Subcutaneous abdominal adipose tissue (tissue), 5 donors: ENCODE measurements at regions not wholly inside any gene's neighbourhood (a gene's known extent, or its start where the extent isn't known, plus 50 kb on each side); places are given as distances from the start of the nearest gene placed in this dataset.
"Not testable (repeated sequence)": the region's sequence is repeated elsewhere in the genome, so short reads cannot be mapped to it uniquely, and the experiment has no call there.

Experiments used
- H3K27ac ChIP-seq: one replicate; pipeline ENCODE4 v1.7.0; 2013; ENCODE audit warnings: low read depth, mild to moderate bottlenecking, inconsistent platforms, low read length, moderate library complexity
- H3K27me3 ChIP-seq, 5 donors: one replicate each; pipeline ENCODE4 v1.7.0; 2013; ENCODE audit warnings: low read length in 5 of 5, inconsistent platforms in 1 of 5; ENCODE audit not compliant: control insufficient read depth in 5 of 5, insufficient read depth in 4 of 5
- H3K36me3 ChIP-seq, 5 donors: one replicate each; pipeline ENCODE4 v1.7.0; 2013; ENCODE audit warnings: low read length in 5 of 5; ENCODE audit not compliant: control insufficient read depth in 5 of 5, insufficient read depth in 5 of 5
- H3K4me1 ChIP-seq, 5 donors: one replicate each; pipeline ENCODE4 v1.7.0; 2013; ENCODE audit warnings: low read length in 5 of 5, mild to moderate bottlenecking in 3 of 5, moderate library complexity in 1 of 5; ENCODE audit not compliant: control insufficient read depth in 5 of 5, insufficient read depth in 5 of 5
- H3K4me3 ChIP-seq, 5 donors: one replicate each; pipeline ENCODE4 v1.7.0; 2013; ENCODE audit warnings: low read length in 5 of 5, low read depth in 1 of 5
- H3K9ac ChIP-seq, 5 donors: one replicate each; pipeline ENCODE4 v1.7.0; 2013; ENCODE audit warnings: low read length in 5 of 5, mild to moderate bottlenecking in 4 of 5, moderate library complexity in 3 of 5
- H3K9me3 ChIP-seq, 5 donors: one replicate each; pipeline ENCODE4 v1.7.0; 2013; ENCODE audit warnings: low read length in 5 of 5; ENCODE audit not compliant: control insufficient read depth in 5 of 5
- donor health status: healthy.
- donor health status: healthy.
- donor health status: healthy.
- donor health status: healthy.
- donor health status: healthy.

- H3K27me3 ChIP-seq = no peaks in the 10 kb centered on the region
- H3K9me3 ChIP-seq = peaks cover 18 to 74% (median 41%) of the 10 kb centered on the region in 5 donors
- H3K9ac ChIP-seq = no peak overlapping the region
- no peak overlapping the region for H3K4me3 ChIP-seq
- no peak overlapping the region for H3K27ac ChIP-seq
- H3K4me1 ChIP-seq = no peaks in the 10 kb centered on the region
- no peaks in the 10 kb centered on the region for H3K36me3 ChIP-seq
Measured at GRCh38 chr16:34743115-34743514, 1283.7 kb downstream of the TP53TG3F start.

GRCh38 chr16:34758835-34759234 is 1299.4 kb downstream of the TP53TG3F start:
- Histone ChIP-seq H3K4me1 (no peaks in the 10 kb centered on the region), H3K27ac (no peak overlapping the region), H3K36me3 (no peaks in the 10 kb centered on the region), H3K9me3 (peaks cover 10 to 86% (median 37%) of the 10 kb centered on the region in 5 donors), H3K4me3 (no peak overlapping the region), H3K27me3 (no peaks in the 10 kb centered on the region), H3K9ac (no peak overlapping the region)

- H3K27me3 ChIP-seq, H3K27ac ChIP-seq, H3K9ac ChIP-seq, H3K36me3 ChIP-seq, H3K4me1 ChIP-seq, H3K4me3 ChIP-seq: not testable (repeated sequence)
- H3K9me3 ChIP-seq = peaks cover 0 to 14% (median 0%) of the 10 kb centered on the region in 5 donors
Measured at GRCh38 chr16:34791835-34792234, 1332.4 kb downstream of the TP53TG3F start.

GRCh38 chr16:34801875-34802274 is 1342.5 kb downstream of the TP53TG3F start:
- H3K36me3 ChIP-seq = no peaks in the 10 kb centered on the region
- H3K9me3 ChIP-seq = peaks cover 0 to 5% (median 0%) of the 10 kb centered on the region in 5 donors
- H3K27ac ChIP-seq = no peak overlapping the region
- H3K9ac ChIP-seq = no peak overlapping the region
- no peaks in the 10 kb centered on the region for H3K4me1 ChIP-seq
- H3K4me3 ChIP-seq = no peak overlapping the region
- H3K27me3 ChIP-seq = peaks cover 0 to 2% (median 0%) of the 10 kb centered on the region in 5 donors

- H3K27me3 ChIP-seq = peaks cover 0 to 2% (median 0%) of the 10 kb centered on the region in 5 donors
- no peak overlapping the region for H3K27ac ChIP-seq
- H3K36me3 ChIP-seq = no peaks in the 10 kb centered on the region
- peaks cover 0 to 5% (median 0%) of the 10 kb centered on the region in 5 donors for H3K9me3 ChIP-seq
- H3K4me3 ChIP-seq = no peak overlapping the region
- H3K9ac ChIP-seq = no peak overlapping the region
- no peaks in the 10 kb centered on the region for H3K4me1 ChIP-seq
Measured at GRCh38 chr16:34802396-34802795, 1343.0 kb downstream of the TP53TG3F start.

GRCh38 chr16:34802848-34803599 is 1343.6 kb downstream of the TP53TG3F start:
- Histone ChIP-seq H3K9ac (no peak overlapping the region), H3K27ac (no peak overlapping the region), H3K9me3 (peaks cover 0 to 6% (median 0%) of the 10 kb centered on the region in 5 donors), H3K4me3 (no peak overlapping the region), H3K36me3 (no peaks in the 10 kb centered on the region), H3K27me3 (peaks cover 0 to 2% (median 0%) of the 10 kb centered on the region in 5 donors), H3K4me1 (no peaks in the 10 kb centered on the region)

GRCh38 chr16:34803683-34804416 is 1344.4 kb downstream of the TP53TG3F start:
- Histone ChIP-seq H3K4me3 (no peak overlapping the region), H3K36me3 (no peaks in the 10 kb centered on the region), H3K27ac (no peak overlapping the region), H3K9me3 (peaks cover 0 to 7% (median 0%) of the 10 kb centered on the region in 5 donors), H3K27me3 (peaks cover 0 to 2% (median 0%) of the 10 kb centered on the region in 5 donors), H3K9ac (no peak overlapping the region), H3K4me1 (no peaks in the 10 kb centered on the region)

- not testable (repeated sequence) for H3K36me3 ChIP-seq, H3K27ac ChIP-seq, H3K27me3 ChIP-seq, H3K9ac ChIP-seq, H3K4me1 ChIP-seq, H3K4me3 ChIP-seq, H3K9me3 ChIP-seq
Measured at GRCh38 chr16:34806992-34807644, 1347.7 kb downstream of the TP53TG3F start.

GRCh38 chr16:34807844-34808243 is 1348.4 kb downstream of the TP53TG3F start:
- not testable (repeated sequence) for H3K4me3 ChIP-seq, H3K4me1 ChIP-seq, H3K9me3 ChIP-seq, H3K27ac ChIP-seq, H3K36me3 ChIP-seq, H3K9ac ChIP-seq, H3K27me3 ChIP-seq

- H3K36me3 ChIP-seq, H3K9me3 ChIP-seq, H3K9ac ChIP-seq, H3K4me3 ChIP-seq, H3K4me1 ChIP-seq, H3K27ac ChIP-seq, H3K27me3 ChIP-seq: not testable (repeated sequence)
Measured at GRCh38 chr16:34808530-34808929, 1349.1 kb downstream of the TP53TG3F start.
